Mucosa of stomach (tissue), 1 donor: ENCODE measurements at regions not wholly inside any gene's neighbourhood (a gene's known extent, or its start where the extent isn't known, plus 50 kb on each side); places are given as distances from the start of the nearest gene placed in this dataset.
"Not testable (repeated sequence)": the region's sequence is repeated elsewhere in the genome, so short reads cannot be mapped to it uniquely, and the experiment has no call there.

ENCODE experiments used
- H3K27me3 ChIP-seq: one replicate; pipeline ENCODE4 v1.7.0; 2013; ENCODE audit warnings: mild to moderate bottlenecking, low read length; ENCODE audit not compliant: control insufficient read depth, insufficient read depth
- H3K36me3 ChIP-seq: one replicate; pipeline ENCODE4 v1.7.0; 2013; ENCODE audit warnings: low read length; ENCODE audit not compliant: control insufficient read depth, insufficient read depth
- H3K4me1 ChIP-seq: one replicate; pipeline ENCODE4 v1.7.0; 2013; ENCODE audit warnings: mild to moderate bottlenecking, low read length; ENCODE audit not compliant: control insufficient read depth, insufficient read depth
- H3K4me3 ChIP-seq: one replicate; pipeline ENCODE4 v1.7.0; 2013; ENCODE audit warnings: low read length
- H3K9ac ChIP-seq: one replicate; pipeline ENCODE4 v1.7.0; 2013; ENCODE audit warnings: mild to moderate bottlenecking, low read length, moderate library complexity
- H3K9me3 ChIP-seq: one replicate; pipeline ENCODE4 v1.7.0; 2013; ENCODE audit warnings: mild to moderate bottlenecking, low read length, moderate library complexity; ENCODE audit not compliant: control insufficient read depth
- donor health status: Pancreatic carcinoma.

- no peaks in the 10 kb centered on the region for H3K4me1 ChIP-seq
- H3K9ac ChIP-seq, result no peak overlapping the region
- H3K9me3 ChIP-seq, result no peaks in the 10 kb centered on the region
- no peaks in the 10 kb centered on the region for H3K27me3 ChIP-seq
- H3K36me3 ChIP-seq, result no peaks in the 10 kb centered on the region
- H3K4me3 ChIP-seq, result no peak overlapping the region
These were observed 99.1 kb upstream of the TCF4 start for GRCh38 chr18:55687106-55687505.

GRCh38 chr18:55685638-55686037, 97.6 kb upstream of the TCF4 start:
- no peaks in the 10 kb centered on the region for H3K4me1 ChIP-seq
- H3K27me3 ChIP-seq, result no peaks in the 10 kb centered on the region
- no peak overlapping the region for H3K9ac ChIP-seq
- H3K9me3 ChIP-seq, result no peaks in the 10 kb centered on the region
- H3K36me3 ChIP-seq, result no peaks in the 10 kb centered on the region
- H3K4me3 ChIP-seq, result no peak overlapping the region

- no peaks in the 10 kb centered on the region for H3K27me3 ChIP-seq
- no peaks in the 10 kb centered on the region for H3K4me1 ChIP-seq
- H3K9ac ChIP-seq, result no peak overlapping the region
- H3K9me3 ChIP-seq, result no peaks in the 10 kb centered on the region
- no peaks in the 10 kb centered on the region for H3K36me3 ChIP-seq
- H3K4me3 ChIP-seq, result no peak overlapping the region
These were observed 84.8 kb upstream of the TCF4 start for GRCh38 chr18:55672574-55673361.

- no peaks in the 10 kb centered on the region for H3K36me3 ChIP-seq
- no peaks in the 10 kb centered on the region for H3K4me1 ChIP-seq
- H3K9me3 ChIP-seq, result no peaks in the 10 kb centered on the region
- no peak overlapping the region for H3K9ac ChIP-seq
- H3K27me3 ChIP-seq, result no peaks in the 10 kb centered on the region
- H3K4me3 ChIP-seq, result no peak overlapping the region
These were observed 77.5 kb upstream of the TCF4 start for GRCh38 chr18:55665506-55665905.

DNA sequence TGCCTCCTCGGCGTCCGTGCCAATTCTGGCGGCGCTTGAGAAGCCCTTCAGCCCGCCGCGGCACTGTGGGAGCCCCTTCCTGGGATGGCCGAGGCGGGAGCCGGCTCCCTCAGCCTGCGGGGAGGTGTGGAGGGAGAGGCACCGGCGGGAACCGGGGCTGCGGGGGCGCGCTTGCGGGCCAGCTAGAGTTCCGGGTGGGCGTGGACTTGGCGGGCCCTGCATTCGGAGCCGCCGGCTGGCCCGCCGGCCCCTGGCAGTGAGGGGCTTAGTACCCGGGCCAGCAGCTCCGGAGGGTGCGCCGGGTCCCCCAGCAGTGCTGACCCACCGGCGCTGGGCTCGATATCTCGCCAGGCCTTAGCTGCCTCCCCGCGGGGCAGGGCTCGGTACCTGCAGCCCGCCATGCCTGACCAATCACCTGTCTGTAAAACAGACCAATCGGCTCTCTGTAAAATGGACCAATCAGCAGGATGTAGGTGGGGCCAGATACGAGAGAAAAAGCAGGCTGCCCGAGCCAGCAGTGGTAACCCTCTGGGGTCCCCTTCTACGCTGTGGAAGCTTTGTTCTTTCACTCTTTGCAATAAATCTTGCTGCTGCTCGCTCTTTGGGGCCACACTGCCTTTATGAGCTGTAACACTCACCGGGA, 76.9 kb upstream of the TCF4 start:
- H3K36me3 ChIP-seq, H3K4me1 ChIP-seq, H3K9ac ChIP-seq, H3K4me3 ChIP-seq, H3K9me3 ChIP-seq, H3K27me3 ChIP-seq: not testable (repeated sequence)

- Histone ChIP-seq H3K4me1 (no peaks in the 10 kb centered on the region), H3K27me3 (no peaks in the 10 kb centered on the region), H3K9me3 (no peaks in the 10 kb centered on the region), H3K36me3 (no peaks in the 10 kb centered on the region), H3K9ac (no peak overlapping the region), H3K4me3 (no peak overlapping the region)
These were observed 75.9 kb upstream of the TCF4 start for GRCh38 chr18:55663891-55664290.

DNA sequence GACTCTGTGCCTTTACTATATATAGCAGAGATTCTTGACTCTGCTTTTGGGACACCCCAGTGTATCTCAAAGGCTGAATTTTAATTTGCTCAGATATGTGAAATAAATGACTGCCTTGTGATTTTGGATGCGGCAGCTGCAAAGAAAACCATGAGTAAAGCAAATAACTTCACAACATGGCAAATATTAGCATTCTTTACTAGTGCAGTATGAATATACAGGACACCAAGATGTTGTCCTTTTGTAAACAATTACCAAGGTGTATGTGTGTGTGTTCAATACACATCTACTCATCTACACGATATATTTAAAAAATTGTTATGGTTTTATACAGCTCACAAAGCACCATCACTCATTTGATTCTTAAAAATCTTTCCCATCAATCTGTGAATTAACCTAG, 70.6 kb upstream of the TCF4 start:
- Histone ChIP-seq H3K4me3 (no peak overlapping the region), H3K36me3 (no peaks in the 10 kb centered on the region), H3K4me1 (no peaks in the 10 kb centered on the region), H3K9ac (no peak overlapping the region), H3K9me3 (no peaks in the 10 kb centered on the region), H3K27me3 (no peaks in the 10 kb centered on the region)

- no peaks in the 10 kb centered on the region for H3K9me3 ChIP-seq
- no peaks in the 10 kb centered on the region for H3K36me3 ChIP-seq
- no peaks in the 10 kb centered on the region for H3K27me3 ChIP-seq
- H3K4me1 ChIP-seq, result no peaks in the 10 kb centered on the region
- no peak overlapping the region for H3K4me3 ChIP-seq
- no peak overlapping the region for H3K9ac ChIP-seq
These were observed 69.8 kb upstream of the TCF4 start for GRCh38 chr18:55657572-55658331.

DNA sequence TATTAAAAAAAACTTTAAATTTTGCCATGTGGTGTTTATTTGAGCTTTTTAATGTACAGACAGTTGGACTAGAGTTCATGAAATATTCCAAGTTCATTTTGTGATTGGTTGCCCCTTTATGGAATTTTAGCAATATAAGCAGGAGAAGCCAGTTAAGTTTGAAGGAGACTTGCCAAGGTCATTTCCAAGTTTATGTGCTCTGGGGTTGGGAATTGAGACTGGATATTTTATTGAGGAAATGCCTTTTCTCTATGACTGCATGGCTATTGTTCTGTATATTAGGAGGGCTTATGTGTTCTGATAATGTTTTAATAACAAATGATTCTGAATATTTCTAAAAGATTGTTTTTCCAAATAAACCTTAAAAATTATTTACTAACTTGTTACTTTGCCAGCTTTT, 67.0 kb upstream of the TCF4 start:
- H3K4me1 ChIP-seq, result no peaks in the 10 kb centered on the region
- H3K4me3 ChIP-seq, result no peak overlapping the region
- no peaks in the 10 kb centered on the region for H3K36me3 ChIP-seq
- H3K9me3 ChIP-seq, result no peaks in the 10 kb centered on the region
- H3K9ac ChIP-seq, result no peak overlapping the region
- H3K27me3 ChIP-seq, result no peaks in the 10 kb centered on the region

DNA sequence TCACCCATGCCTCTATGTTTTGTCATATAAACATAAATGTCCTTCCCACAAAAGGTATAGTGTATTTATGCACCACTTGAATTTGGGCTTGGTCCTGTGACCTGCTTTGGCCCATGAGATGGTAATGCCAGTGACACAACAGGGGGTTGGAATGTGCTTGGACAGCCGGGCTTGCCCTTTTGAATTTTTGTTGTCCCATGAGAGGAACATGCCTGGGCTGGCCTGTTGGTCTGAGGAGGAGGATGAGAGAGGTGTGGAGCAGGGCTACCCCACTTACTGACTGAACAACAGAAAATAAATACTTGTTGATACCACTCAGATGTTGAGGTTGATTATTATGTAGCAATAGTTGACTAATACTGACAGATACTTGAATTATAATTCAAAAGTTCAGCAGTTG, 63.2 kb upstream of the TCF4 start:
- no peaks in the 10 kb centered on the region for H3K27me3 ChIP-seq
- H3K9me3 ChIP-seq, result no peaks in the 10 kb centered on the region
- H3K4me3 ChIP-seq, result no peak overlapping the region
- H3K36me3 ChIP-seq, result no peaks in the 10 kb centered on the region
- H3K4me1 ChIP-seq, result no peaks in the 10 kb centered on the region
- H3K9ac ChIP-seq, result no peak overlapping the region

DNA sequence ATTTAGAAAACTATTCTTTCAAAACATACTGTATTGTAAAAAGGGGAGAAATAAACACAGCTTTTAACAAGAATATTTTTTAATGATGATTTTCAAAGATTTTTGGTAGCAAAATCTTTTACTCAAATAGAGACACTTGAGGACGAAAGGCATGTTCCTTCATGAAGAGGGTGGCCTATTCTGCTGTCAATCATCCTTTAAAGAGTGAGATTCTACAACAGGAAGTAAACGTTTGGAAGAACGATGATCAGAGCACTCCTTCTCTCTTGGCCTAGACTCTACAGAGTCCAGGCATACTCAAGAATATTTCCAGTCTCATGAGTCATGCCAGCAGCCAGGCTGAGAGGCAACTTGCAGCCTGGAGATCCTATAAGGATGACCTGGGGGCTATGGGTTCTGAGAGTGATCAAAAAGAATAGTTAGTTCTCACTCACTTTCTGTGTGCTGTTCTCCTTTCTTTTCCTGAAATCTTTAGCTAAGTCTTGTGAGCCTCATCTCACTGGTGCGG, 62.4 kb upstream of the TCF4 start:
- Histone ChIP-seq H3K9ac (no peak overlapping the region), H3K9me3 (no peaks in the 10 kb centered on the region), H3K4me1 (no peaks in the 10 kb centered on the region), H3K4me3 (no peak overlapping the region), H3K27me3 (no peaks in the 10 kb centered on the region), H3K36me3 (no peaks in the 10 kb centered on the region)

GRCh38 chr18:55647331-55647730, 59.3 kb upstream of the TCF4 start:
- Histone ChIP-seq H3K9me3 (no peaks in the 10 kb centered on the region), H3K4me3 (no peak overlapping the region), H3K4me1 (no peaks in the 10 kb centered on the region), H3K27me3 (no peaks in the 10 kb centered on the region), H3K9ac (no peak overlapping the region), H3K36me3 (no peaks in the 10 kb centered on the region)
